ENCODE measurements at regions not wholly inside any gene's neighbourhood (a gene's known extent, or its start where the extent isn't known, plus 50 kb on each side); places are given as distances from the start of the nearest gene placed in this dataset.
"Not testable (repeated sequence)": the region's sequence is repeated elsewhere in the genome, so short reads cannot be mapped to it uniquely, and the experiment has no call there.

GRCh38 chr16:29152544-29153031 lies 167.7 kb downstream of the LAT start:
- peak; percentile 20 to 60 (median 31) for DNase-seq (ENCODE audit: extremely low read depth in 1 of 4, low spot score in 3 of 4)
- H3K79me2 ChIP-seq (ENCODE audit: control insufficient read depth, insufficient read depth, low read length); H3K27me3 ChIP-seq (ENCODE audit: control insufficient read depth in 2 of 2, insufficient read depth in 2 of 2, low read length in 2 of 2); BruUV-seq (replicated peaks); H3K36me3 ChIP-seq (ENCODE audit: control insufficient read depth, insufficient read depth, low read length); H3K4me3 ChIP-seq; POLR2A ChIA-PET; FAIRE-seq; H3K9me1 ChIP-seq (ENCODE audit: control insufficient read depth, insufficient read depth, low read length); CTCF ChIA-PET (ENCODE audit: low intra/inter-chr PET ratio); H3K9me3 ChIP-seq (replicated peaks; ENCODE audit: control insufficient read depth, insufficient read depth, low read depth, low read length); H4K20me1 ChIP-seq (replicated peaks; ENCODE audit: control insufficient read depth, insufficient read depth, low read length); in situ Hi-C loops (cut with MboI): not testable (repeated sequence)
- peak overlapping the region; percentile 94 for H2AFZ ChIP-seq (ENCODE audit: low read depth, low read length)
- peaks cover 8 to 36% of the 10 kb centered on the region in 2 experiments; a peak in 4 of 5 replicates for H3K4me1 ChIP-seq (replicated peaks in 1 of 2; ENCODE audit: control insufficient read depth in 2 of 2, insufficient read depth in 2 of 2, low read length in 2 of 2)
- peak overlapping the region; percentile 53; the same call in 1 of the 2 replicates for H3K4me2 ChIP-seq (ENCODE audit: insufficient read depth, low read length)
- intact Hi-C loops (cut with micrococcal nuclease), result loop anchor here (5.0 kb wide), 1 partner anchor 35 kb away; no protein-coding TSS in a partner anchor
- H3K9ac ChIP-seq (ENCODE audit: insufficient read depth in 1 of 2, low read depth in 2 of 2, low read length in 2 of 2), result peak overlapping the region in 1 of 2 experiments; percentile 82; a peak in 2 of 4 replicates
- 15% methylated on average over 12 of the region's 12 CpGs for WGBS (ENCODE audit: insufficient coverage, low coverage, missing lambda C conversion rate)
- ATAC-seq, result peak; percentile 68
- peak overlapping the region; percentile 49; the same call in 2 of the 3 replicates for H3K27ac ChIP-seq (ENCODE audit: extremely low read depth, low read depth, low read length)
- TF ChIP-seq PHF8 (IDR thresholded peaks at IDR 0.05; ENCODE audit: borderline replicate concordance, low read length) (peak; percentile 16; the same call in 1 of the 2 replicates), NFIC (IDR thresholded peaks at IDR 0.05) (peak; percentile 68), KLF6 (CRISPR knock-in tag; IDR thresholded peaks at IDR 0.05; ENCODE audit: borderline replicate concordance) (peak; percentile 38; the same call in 1 of the 2 replicates), ZNF584 (CRISPR knock-in tag; IDR thresholded peaks at IDR 0.05; ENCODE audit: low read depth) (0 out of 2 replicates have a peak, but pooled peaks have one; percentile 23), SPI1 (IDR thresholded peaks at IDR 0.05; ENCODE audit: borderline replicate concordance, low read depth, low read length) (peak; percentile 70; the same call in 1 of the 2 replicates), DMBX1 (CRISPR knock-in tag; IDR thresholded peaks at IDR 0.05; ENCODE audit: borderline replicate concordance) (peak; percentile 19; the same call in 1 of the 2 replicates), ZNF395 (CRISPR knock-in tag; IDR thresholded peaks at IDR 0.05) (peak; percentile 63), OTX1 (CRISPR knock-in tag; IDR thresholded peaks at IDR 0.05) (0 out of 2 replicates have a peak, but pooled peaks have one; percentile 14), RAD21 (CRISPR knock-in tag; conservative IDR thresholded peaks at IDR 0.05 in 1 of 2, IDR thresholded peaks at IDR 0.05 in 1 of 2) (0 out of 4 replicates have a peak, but pooled peaks of 1 of the 2 experiments have one; percentile 11), TCFL5 (CRISPR knock-in tag; conservative IDR thresholded peaks at IDR 0.05) (0 out of 2 replicates have a peak, but pooled peaks have one; percentile 59), ZNF766 (CRISPR knock-in tag; conservative IDR thresholded peaks at IDR 0.05) (peak; percentile 75), ZNF444 (CRISPR knock-in tag; IDR thresholded peaks at IDR 0.05) (peak; percentile 27; the same call in 1 of the 2 replicates), YY1 (IDR thresholded peaks at IDR 0.05; ENCODE audit: borderline replicate concordance in 1 of 3, control insufficient read depth in 1 of 3, extremely low read depth in 1 of 3, insufficient read depth in 3 of 3, insufficient read length in 1 of 3, insufficient replicate concordance in 2 of 3, low read depth in 1 of 3, low read length in 2 of 3) (peak in 1 of 3 experiments; percentile 39), ZBTB9 (CRISPR knock-in tag; IDR thresholded peaks at IDR 0.05) (0 out of 2 replicates have a peak, but pooled peaks have one; percentile 22), ZNF311 (CRISPR knock-in tag; IDR thresholded peaks at IDR 0.05) (0 out of 2 replicates have a peak, but pooled peaks have one; percentile 46), ZNF449 (CRISPR knock-in tag; IDR thresholded peaks at IDR 0.05) (0 out of 2 replicates have a peak, but pooled peaks have one; percentile 51)

All from K562 (cell line).